ENCODE measurements at regions not wholly inside any gene's neighbourhood (a gene's known extent, or its start where the extent isn't known, plus 50 kb on each side); places are given as distances from the start of the nearest gene placed in this dataset.

DNA sequence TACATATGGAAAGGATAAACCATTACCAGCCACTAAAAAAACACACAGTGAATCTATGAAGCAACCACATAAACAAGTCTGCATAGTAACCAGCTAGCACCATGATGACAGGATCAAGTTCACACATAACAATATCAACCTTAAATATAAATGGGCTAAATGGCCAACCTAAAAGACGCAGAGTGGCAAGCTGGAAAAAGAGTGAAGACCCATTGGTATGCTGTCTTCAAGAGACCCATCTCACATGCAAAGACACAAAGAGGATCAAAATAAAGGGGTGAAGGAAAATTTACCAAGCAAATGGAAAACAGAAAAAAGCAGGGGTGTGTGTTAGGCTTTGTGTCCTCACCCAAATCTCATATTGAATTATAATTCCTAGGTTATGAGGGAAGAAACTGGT, 909.2 kb downstream of the EPHA7 start:
- Mint-ChIP-seq H3K27me3 (ENCODE audit: low read depth) (no peaks in the 10 kb centered on the region; the same call in 1 of the 2 replicates), H3K4me1 (no peaks in the 10 kb centered on the region), H3K36me3 (ENCODE audit: insufficient read depth in 1 of 3, low read depth in 3 of 3) (no peaks in the 10 kb centered on the region; a peak in 4 of 7 replicates), H3K4me3 (no peak overlapping the region), H3K27ac (no peak overlapping the region), H3K9me3 (peaks cover 3 to 17% of the 10 kb centered on the region in 2 experiments; a peak in 4 of 5 replicates)
- H4K91ac ChIP-seq (ENCODE audit: insufficient read length, low read depth, low read length): no peak overlapping the region
- no peaks in the 10 kb centered on the region for H3K23me2 ChIP-seq (ENCODE audit: insufficient read length, low read depth, low read length, poor library complexity, severe bottlenecking)
- no peak for DNase-seq
- TF ChIP-seq, protein P1, sequence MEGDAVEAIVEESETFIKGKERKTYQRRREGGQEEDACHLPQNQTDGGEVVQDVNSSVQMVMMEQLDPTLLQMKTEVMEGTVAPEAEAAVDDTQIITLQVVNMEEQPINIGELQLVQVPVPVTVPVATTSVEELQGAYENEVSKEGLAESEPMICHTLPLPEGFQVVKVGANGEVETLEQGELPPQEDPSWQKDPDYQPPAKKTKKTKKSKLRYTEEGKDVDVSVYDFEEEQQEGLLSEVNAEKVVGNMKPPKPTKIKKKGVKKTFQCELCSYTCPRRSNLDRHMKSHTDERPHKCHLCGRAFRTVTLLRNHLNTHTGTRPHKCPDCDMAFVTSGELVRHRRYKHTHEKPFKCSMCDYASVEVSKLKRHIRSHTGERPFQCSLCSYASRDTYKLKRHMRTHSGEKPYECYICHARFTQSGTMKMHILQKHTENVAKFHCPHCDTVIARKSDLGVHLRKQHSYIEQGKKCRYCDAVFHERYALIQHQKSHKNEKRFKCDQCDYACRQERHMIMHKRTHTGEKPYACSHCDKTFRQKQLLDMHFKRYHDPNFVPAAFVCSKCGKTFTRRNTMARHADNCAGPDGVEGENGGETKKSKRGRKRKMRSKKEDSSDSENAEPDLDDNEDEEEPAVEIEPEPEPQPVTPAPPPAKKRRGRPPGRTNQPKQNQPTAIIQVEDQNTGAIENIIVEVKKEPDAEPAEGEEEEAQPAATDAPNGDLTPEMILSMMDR (conservative IDR thresholded peaks at IDR 0.05): no peak
- no peaks in the 10 kb centered on the region for H3K4me1 ChIP-seq (ENCODE audit: insufficient read depth, low read length)
- H3K56ac ChIP-seq (ENCODE audit: insufficient read length, low read depth, low read length): no peak overlapping the region
- H3K27ac ChIP-seq (ENCODE audit: insufficient read length, low read depth, low read length): no peak overlapping the region
- no peak overlapping the region for H2BK120ac ChIP-seq (ENCODE audit: low read depth, low read length, poor library complexity, severe bottlenecking)
- no peak overlapping the region for H2BK12ac ChIP-seq (ENCODE audit: insufficient read length, low read depth, low read length)
- H3K4me2 ChIP-seq (ENCODE audit: insufficient read depth, insufficient read length, low read length): no peak overlapping the region
- no peak overlapping the region for H2BK5ac ChIP-seq (ENCODE audit: insufficient read length, low read length)
- no peak overlapping the region for H2AK5ac ChIP-seq (ENCODE audit: insufficient read length, low read length)
- no peak overlapping the region for H4K5ac ChIP-seq (ENCODE audit: insufficient read length, low read depth, low read length)
- H3K18ac ChIP-seq (ENCODE audit: insufficient read length, low read depth, low read length): no peak overlapping the region
- H4K20me1 ChIP-seq (ENCODE audit: control insufficient read depth, insufficient read depth, insufficient read length): no peaks in the 10 kb centered on the region
- H3K9me3 ChIP-seq (ENCODE audit: control insufficient read depth, low read depth, low read length): no peaks in the 10 kb centered on the region
- no peaks in the 10 kb centered on the region for H3K27me3 ChIP-seq (ENCODE audit: insufficient read depth, low read length)
- no peak overlapping the region for H2BK20ac ChIP-seq (ENCODE audit: low read depth, low read length, poor library complexity, severe bottlenecking)
- no peak overlapping the region for H3K23ac ChIP-seq (ENCODE audit: insufficient read length, low read depth, low read length)
- H2BK15ac ChIP-seq (ENCODE audit: low read depth, low read length): no peak overlapping the region
- H3K14ac ChIP-seq (ENCODE audit: insufficient read depth, low read length): no peak overlapping the region
- H3T11ph ChIP-seq (ENCODE audit: low read length): no peak overlapping the region
- H2AFZ ChIP-seq (ENCODE audit: low read length): no peak overlapping the region
- H4K8ac ChIP-seq (replicated peaks; ENCODE audit: insufficient read length, low read depth, low read length): no peak overlapping the region
- H3K4ac ChIP-seq (ENCODE audit: low read depth, low read length): no peak overlapping the region
- no CpG with 5 or more reads among the region's 1 CpG for WGBS (ENCODE audit: extremely low coverage, insufficient read length, low lambda C conversion rate)
- H3K79me1 ChIP-seq (ENCODE audit: insufficient read depth, low read depth, low read length, poor library complexity, severe bottlenecking): no peaks in the 10 kb centered on the region
- H3K79me2 ChIP-seq (ENCODE audit: insufficient read depth, low read length): no peaks in the 10 kb centered on the region
- H3K9ac ChIP-seq (ENCODE audit: extremely low read depth, insufficient read length, low read length): no peak overlapping the region

Data from H9 (cell line).